ENCODE measurements at regions not wholly inside any gene's neighbourhood (a gene's known extent, or its start where the extent isn't known, plus 50 kb on each side); places are given as distances from the start of the nearest gene placed in this dataset.

- TF ChIP-seq REST (IDR thresholded peaks at IDR 0.05; ENCODE audit: insufficient read depth in 1 of 2, low read depth in 2 of 2, low read length in 2 of 2) (no peak), POLR2AphosphoS5 (IDR thresholded peaks at IDR 0.05; ENCODE audit: low read depth, low read length) (no peak), TAF1 (IDR thresholded peaks at IDR 0.05; ENCODE audit: borderline replicate concordance, insufficient read depth, low read length) (no peak), FOXP2 (optimal IDR thresholded peaks at IDR 0.05; ENCODE audit: borderline replicate concordance, extremely low read depth, extremely low read length, insufficient read depth) (no peak), SIN3A (IDR thresholded peaks at IDR 0.05; ENCODE audit: borderline replicate concordance, insufficient read depth, low read length) (no peak)
Measured at GRCh38 chr3:117171124-117171523, 461.5 kb downstream of the TUSC7 start.

GRCh38 chr3:117172426-117172825, 462.8 kb downstream of the TUSC7 start:
- no peak for TF ChIP-seq REST (IDR thresholded peaks at IDR 0.05; ENCODE audit: insufficient read depth in 1 of 2, low read depth in 2 of 2, low read length in 2 of 2)
- TF ChIP-seq POLR2AphosphoS5 (IDR thresholded peaks at IDR 0.05; ENCODE audit: low read depth, low read length), result no peak
- no peak for TF ChIP-seq SIN3A (IDR thresholded peaks at IDR 0.05; ENCODE audit: borderline replicate concordance, insufficient read depth, low read length)
- no peak for TF ChIP-seq FOXP2 (optimal IDR thresholded peaks at IDR 0.05; ENCODE audit: borderline replicate concordance, extremely low read depth, extremely low read length, insufficient read depth)
- TF ChIP-seq TAF1 (IDR thresholded peaks at IDR 0.05; ENCODE audit: borderline replicate concordance, insufficient read depth, low read length), result no peak

- TF ChIP-seq FOXP2 (optimal IDR thresholded peaks at IDR 0.05; ENCODE audit: borderline replicate concordance, extremely low read depth, extremely low read length, insufficient read depth) (no peak), REST (IDR thresholded peaks at IDR 0.05; ENCODE audit: insufficient read depth in 1 of 2, low read depth in 2 of 2, low read length in 2 of 2) (no peak), POLR2AphosphoS5 (IDR thresholded peaks at IDR 0.05; ENCODE audit: low read depth, low read length) (no peak), TAF1 (IDR thresholded peaks at IDR 0.05; ENCODE audit: borderline replicate concordance, insufficient read depth, low read length) (no peak), SIN3A (IDR thresholded peaks at IDR 0.05; ENCODE audit: borderline replicate concordance, insufficient read depth, low read length) (no peak)
Measured at GRCh38 chr3:117181222-117181621, 471.6 kb downstream of the TUSC7 start.

GRCh38 chr3:117184574-117184973, 475.0 kb downstream of the TUSC7 start:
- TF ChIP-seq SIN3A (IDR thresholded peaks at IDR 0.05; ENCODE audit: borderline replicate concordance, insufficient read depth, low read length), result no peak
- no peak for TF ChIP-seq REST (IDR thresholded peaks at IDR 0.05; ENCODE audit: insufficient read depth in 1 of 2, low read depth in 2 of 2, low read length in 2 of 2)
- TF ChIP-seq POLR2AphosphoS5 (IDR thresholded peaks at IDR 0.05; ENCODE audit: low read depth, low read length), result no peak
- no peak for TF ChIP-seq FOXP2 (optimal IDR thresholded peaks at IDR 0.05; ENCODE audit: borderline replicate concordance, extremely low read depth, extremely low read length, insufficient read depth)
- no peak for TF ChIP-seq TAF1 (IDR thresholded peaks at IDR 0.05; ENCODE audit: borderline replicate concordance, insufficient read depth, low read length)

GRCh38 chr3:117191245-117191644, 481.7 kb downstream of the TUSC7 start:
- TF ChIP-seq TAF1 (IDR thresholded peaks at IDR 0.05; ENCODE audit: borderline replicate concordance, insufficient read depth, low read length) (no peak), SIN3A (IDR thresholded peaks at IDR 0.05; ENCODE audit: borderline replicate concordance, insufficient read depth, low read length) (no peak), REST (IDR thresholded peaks at IDR 0.05; ENCODE audit: insufficient read depth in 1 of 2, low read depth in 2 of 2, low read length in 2 of 2) (no peak), FOXP2 (optimal IDR thresholded peaks at IDR 0.05; ENCODE audit: borderline replicate concordance, extremely low read depth, extremely low read length, insufficient read depth) (no peak), POLR2AphosphoS5 (IDR thresholded peaks at IDR 0.05; ENCODE audit: low read depth, low read length) (no peak)

All from PFSK-1 (cell line).